GM21390 (cell line): ENCODE measurements at regions not wholly inside any gene's neighbourhood (a gene's known extent, or its start where the extent isn't known, plus 50 kb on each side); places are given as distances from the start of the nearest gene placed in this dataset.
"Not testable (repeated sequence)": the region's sequence is repeated elsewhere in the genome, so short reads cannot be mapped to it uniquely, and the experiment has no call there.

Source experiments
- ATAC-seq: cut with Tn5 transposase; IDR thresholded peaks from one replicate; pipeline ENCODE4 v1.9.1; 2021; ENCODE audit not compliant: unreplicated experiment

- ATAC-seq: no peak
These were observed 578.4 kb downstream of the TRIML1 start for GRCh38 chr4:188717661-188718060.

DNA sequence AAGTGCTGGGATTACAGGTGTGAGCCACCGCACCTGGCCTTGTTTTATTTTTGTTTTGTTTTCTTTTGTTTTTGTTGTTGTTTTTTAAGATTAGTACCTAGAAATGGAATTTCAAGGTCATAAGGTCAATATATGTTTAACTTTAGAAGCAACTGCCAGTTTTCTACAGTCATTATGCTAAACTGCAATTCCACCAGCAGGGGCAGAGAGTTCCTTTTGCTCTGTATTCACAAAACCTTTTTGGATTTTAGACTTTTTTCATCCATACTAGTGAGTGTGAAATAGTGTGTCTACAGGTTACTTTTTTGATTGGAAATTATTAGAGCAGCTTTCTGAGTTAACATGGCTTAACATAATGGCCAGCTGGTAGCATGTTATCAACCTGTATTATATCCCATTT, 580.6 kb downstream of the TRIML1 start:
- ATAC-seq: no peak

GRCh38 chr4:188722911-188723310, 583.7 kb downstream of the TRIML1 start:
- no peak for ATAC-seq

- no peak for ATAC-seq
These were observed 588.5 kb downstream of the TRIML1 start for GRCh38 chr4:188727746-188728145.

DNA sequence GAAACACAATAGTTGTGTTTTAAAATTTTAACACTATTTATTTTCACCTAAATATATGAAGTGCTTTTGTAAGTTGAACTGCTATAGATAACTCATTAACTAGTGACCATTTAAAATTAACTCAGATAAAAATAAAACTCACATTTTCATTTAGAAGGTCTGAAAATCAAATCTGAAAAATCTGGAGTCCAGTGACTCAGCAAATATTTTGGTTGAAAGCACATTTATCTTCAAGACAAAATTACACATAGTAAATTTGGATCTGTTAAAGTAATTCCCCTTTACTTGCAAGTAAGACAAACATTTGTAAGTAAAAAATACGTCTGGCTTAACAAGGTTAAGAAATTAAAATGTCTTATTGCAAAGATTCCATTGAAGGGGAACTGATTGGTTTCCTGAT, 589.1 kb downstream of the TRIML1 start:
- ATAC-seq: no peak

GRCh38 chr4:188732131-188732530, 592.9 kb downstream of the TRIML1 start:
- ATAC-seq: no peak

DNA sequence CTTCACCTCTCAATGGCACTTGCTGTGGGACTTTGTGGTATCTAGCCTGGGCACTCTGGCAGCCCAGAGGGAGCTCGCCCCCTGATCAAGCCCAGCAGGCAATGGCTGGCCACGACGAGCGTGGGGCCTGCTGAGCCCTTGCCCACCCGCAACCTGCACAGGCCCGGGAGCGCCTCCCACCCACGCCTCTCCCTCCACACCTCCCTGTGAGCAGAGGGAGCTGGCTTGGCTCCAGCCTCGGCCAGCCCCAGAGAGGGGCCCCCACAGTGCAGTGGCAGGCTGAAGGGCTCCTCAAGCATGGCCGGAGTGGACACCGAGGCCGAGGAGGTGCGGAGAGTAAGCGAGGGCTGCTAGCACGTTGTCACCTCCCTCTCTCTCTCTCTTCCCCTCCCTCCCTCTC, 595.8 kb downstream of the TRIML1 start:
- no peak for ATAC-seq

GRCh38 chr4:188737251-188738002, 598.2 kb downstream of the TRIML1 start:
- ATAC-seq: no peak

DNA sequence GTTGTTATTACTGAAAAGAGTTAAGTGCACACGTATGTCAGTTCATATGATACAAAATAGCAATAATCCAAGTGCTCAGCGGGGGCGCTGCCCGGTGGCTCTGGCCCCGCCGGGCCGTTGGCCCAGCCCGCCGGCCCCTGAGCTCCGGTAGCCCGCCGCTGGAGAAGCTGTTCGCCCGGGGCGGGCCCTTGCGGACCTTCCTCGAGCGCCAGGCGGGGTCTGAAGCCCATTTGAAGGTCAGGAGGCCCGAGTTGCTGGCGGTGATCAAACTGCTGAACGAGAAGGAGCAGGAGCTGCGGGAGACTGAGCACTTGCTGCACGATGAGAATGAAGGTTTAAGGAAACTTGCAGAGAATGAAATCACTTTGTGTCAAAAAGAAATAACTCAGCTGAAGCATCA, 599.0 kb downstream of the TRIML1 start:
- ATAC-seq: not testable (repeated sequence)

GRCh38 chr4:188740172-188740571, 600.9 kb downstream of the TRIML1 start:
- not testable (repeated sequence) for ATAC-seq

- not testable (repeated sequence) for ATAC-seq
These were observed 601.5 kb downstream of the TRIML1 start for GRCh38 chr4:188740791-188741190.

- ATAC-seq: no peak
These were observed 615.2 kb downstream of the TRIML1 start for GRCh38 chr4:188754372-188755002.

- no peak for ATAC-seq
These were observed 628.3 kb downstream of the TRIML1 start for GRCh38 chr4:188767496-188767895.

GRCh38 chr4:188778905-188779304, 639.7 kb downstream of the TRIML1 start:
- no peak for ATAC-seq

DNA sequence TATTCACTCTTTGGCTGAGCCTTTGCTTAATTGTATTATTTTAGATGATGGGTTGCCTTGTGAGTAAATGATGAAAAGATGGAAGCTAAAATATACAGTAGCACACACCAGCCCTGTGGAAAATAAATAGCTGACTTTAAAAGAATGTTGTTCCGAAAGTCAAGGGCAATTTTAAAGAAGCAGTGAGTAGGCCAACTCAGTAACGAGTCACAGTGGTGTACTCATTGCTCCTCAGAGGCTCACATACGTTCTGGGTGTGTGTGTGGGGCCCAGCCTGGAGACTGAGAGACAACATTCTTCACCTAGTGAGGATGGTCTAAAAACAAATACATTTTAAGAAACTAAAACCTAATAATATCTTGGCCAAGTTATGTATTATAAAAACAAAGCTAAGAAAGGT, 640.3 kb downstream of the TRIML1 start:
- ATAC-seq: no peak

- no peak for ATAC-seq
These were observed 640.8 kb downstream of the TRIML1 start for GRCh38 chr4:188780028-188780427.

- no peak for ATAC-seq
These were observed 641.4 kb downstream of the TRIML1 start for GRCh38 chr4:188780686-188781085.

DNA sequence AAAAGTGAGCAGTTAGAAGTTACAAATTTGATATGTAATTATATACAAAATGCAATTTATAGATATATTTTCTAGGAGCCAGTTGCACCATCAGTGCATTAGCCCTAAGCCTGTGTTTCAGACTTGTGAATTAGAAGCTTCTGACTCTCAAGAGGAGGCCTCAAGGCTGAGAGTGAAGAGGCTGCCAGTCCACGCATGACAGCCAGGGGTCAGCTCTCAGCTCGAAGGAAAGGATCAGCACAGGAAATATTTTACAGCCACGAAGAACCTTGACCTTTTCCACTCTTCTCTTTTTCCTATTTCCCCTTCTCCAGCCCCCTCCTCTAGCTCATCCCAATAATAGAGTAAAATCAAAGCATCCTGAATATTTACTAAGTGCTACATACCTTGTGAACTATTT, 642.4 kb downstream of the TRIML1 start:
- ATAC-seq: no peak

GRCh38 chr4:188783175-188783574, 643.9 kb downstream of the TRIML1 start:
- no peak for ATAC-seq

DNA sequence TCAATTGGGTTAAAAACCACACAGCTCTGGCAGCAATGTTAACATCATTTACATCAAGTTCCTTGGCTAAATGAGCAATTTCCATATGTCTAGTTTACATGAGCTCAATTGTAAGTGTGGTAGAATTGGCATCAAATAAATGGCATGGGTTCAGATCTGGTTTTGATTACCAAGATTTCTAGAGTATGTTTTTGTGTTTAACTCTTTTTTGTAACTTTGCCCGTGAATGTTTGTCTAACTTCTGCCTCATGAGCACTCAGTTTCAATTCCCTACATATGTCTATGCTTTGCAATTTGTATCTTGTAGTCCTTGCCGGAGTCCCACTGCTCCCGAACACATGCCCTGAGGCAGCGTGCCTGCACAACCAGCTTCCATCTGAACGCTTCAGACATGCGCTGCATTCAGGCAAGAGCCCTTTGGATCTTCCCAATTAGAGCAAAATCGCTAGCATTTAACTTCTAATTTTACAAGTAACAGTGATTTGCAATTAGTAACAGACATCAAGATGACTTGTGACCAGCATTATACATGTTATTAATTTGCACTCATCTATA, 644.4 kb downstream of the TRIML1 start:
- no peak for ATAC-seq

GRCh38 chr4:188796600-188796999, 657.4 kb downstream of the TRIML1 start:
- ATAC-seq: not testable (repeated sequence)

GRCh38 chr4:188797011-188797410, 657.8 kb downstream of the TRIML1 start:
- ATAC-seq: not testable (repeated sequence)
